ENCODE measurements at regions not wholly inside any gene's neighbourhood (a gene's known extent, or its start where the extent isn't known, plus 50 kb on each side); places are given as distances from the start of the nearest gene placed in this dataset.

- H3K27ac ChIP-seq (ENCODE audit: low read depth, low read length): no peak overlapping the region
- no peaks in the 10 kb centered on the region for H3K27me3 ChIP-seq (ENCODE audit: control insufficient read depth, insufficient read depth, low read length)
- H3K4me3 ChIP-seq (ENCODE audit: low read depth, low read length): no peak overlapping the region
- H3K9me3 ChIP-seq (ENCODE audit: control insufficient read depth, insufficient read depth, low read length): no peaks in the 10 kb centered on the region
- ChIA-PET POLR2A (no interaction called here), CTCF (no interaction called here)
- DNase-seq (ENCODE audit: low read depth, low spot score): no peak
- TF ChIP-seq, protein P1, sequence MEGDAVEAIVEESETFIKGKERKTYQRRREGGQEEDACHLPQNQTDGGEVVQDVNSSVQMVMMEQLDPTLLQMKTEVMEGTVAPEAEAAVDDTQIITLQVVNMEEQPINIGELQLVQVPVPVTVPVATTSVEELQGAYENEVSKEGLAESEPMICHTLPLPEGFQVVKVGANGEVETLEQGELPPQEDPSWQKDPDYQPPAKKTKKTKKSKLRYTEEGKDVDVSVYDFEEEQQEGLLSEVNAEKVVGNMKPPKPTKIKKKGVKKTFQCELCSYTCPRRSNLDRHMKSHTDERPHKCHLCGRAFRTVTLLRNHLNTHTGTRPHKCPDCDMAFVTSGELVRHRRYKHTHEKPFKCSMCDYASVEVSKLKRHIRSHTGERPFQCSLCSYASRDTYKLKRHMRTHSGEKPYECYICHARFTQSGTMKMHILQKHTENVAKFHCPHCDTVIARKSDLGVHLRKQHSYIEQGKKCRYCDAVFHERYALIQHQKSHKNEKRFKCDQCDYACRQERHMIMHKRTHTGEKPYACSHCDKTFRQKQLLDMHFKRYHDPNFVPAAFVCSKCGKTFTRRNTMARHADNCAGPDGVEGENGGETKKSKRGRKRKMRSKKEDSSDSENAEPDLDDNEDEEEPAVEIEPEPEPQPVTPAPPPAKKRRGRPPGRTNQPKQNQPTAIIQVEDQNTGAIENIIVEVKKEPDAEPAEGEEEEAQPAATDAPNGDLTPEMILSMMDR (IDR thresholded peaks at IDR 0.05; ENCODE audit: low read depth, low read length): no peak
Measured at GRCh38 chr2:51959696-51960095, 927.8 kb upstream of the NRXN1 start.

GRCh38 chr2:51953931-51954330 is 922.0 kb upstream of the NRXN1 start:
- Histone ChIP-seq H3K4me3 (ENCODE audit: low read depth, low read length) (no peak overlapping the region), H3K9me3 (ENCODE audit: control insufficient read depth, insufficient read depth, low read length) (peaks cover 14% of the 10 kb centered on the region; the same call in 1 of the 2 replicates), H3K27me3 (ENCODE audit: control insufficient read depth, insufficient read depth, low read length) (no peaks in the 10 kb centered on the region), H3K27ac (ENCODE audit: low read depth, low read length) (no peak overlapping the region)
- CTCF ChIA-PET: no interaction called here
- POLR2A ChIA-PET: no interaction called here
- TF ChIP-seq, protein P1 (IDR thresholded peaks at IDR 0.05; ENCODE audit: low read depth, low read length): no peak
- DNase-seq (ENCODE audit: low read depth, low spot score): peak; percentile 10

- H3K27me3 ChIP-seq (ENCODE audit: control insufficient read depth, insufficient read depth, low read length): no peaks in the 10 kb centered on the region
- no peak for DNase-seq (ENCODE audit: low read depth, low spot score)
- H3K4me3 ChIP-seq (ENCODE audit: low read depth, low read length): no peak overlapping the region
- H3K27ac ChIP-seq (ENCODE audit: low read depth, low read length): no peak overlapping the region
- no peaks in the 10 kb centered on the region for H3K9me3 ChIP-seq (ENCODE audit: control insufficient read depth, insufficient read depth, low read length)
- TF ChIP-seq, protein P1 (IDR thresholded peaks at IDR 0.05; ENCODE audit: low read depth, low read length): no peak
- POLR2A ChIA-PET: no interaction called here
- CTCF ChIA-PET: no interaction called here
Measured at GRCh38 chr2:51921076-51921475, 889.1 kb upstream of the NRXN1 start.

- TF ChIP-seq, protein P1 (IDR thresholded peaks at IDR 0.05; ENCODE audit: low read depth, low read length): no peak
- CTCF ChIA-PET: no interaction called here
- POLR2A ChIA-PET: no interaction called here
Measured at GRCh38 chr2:51920509-51920908, 888.6 kb upstream of the NRXN1 start.

DNA sequence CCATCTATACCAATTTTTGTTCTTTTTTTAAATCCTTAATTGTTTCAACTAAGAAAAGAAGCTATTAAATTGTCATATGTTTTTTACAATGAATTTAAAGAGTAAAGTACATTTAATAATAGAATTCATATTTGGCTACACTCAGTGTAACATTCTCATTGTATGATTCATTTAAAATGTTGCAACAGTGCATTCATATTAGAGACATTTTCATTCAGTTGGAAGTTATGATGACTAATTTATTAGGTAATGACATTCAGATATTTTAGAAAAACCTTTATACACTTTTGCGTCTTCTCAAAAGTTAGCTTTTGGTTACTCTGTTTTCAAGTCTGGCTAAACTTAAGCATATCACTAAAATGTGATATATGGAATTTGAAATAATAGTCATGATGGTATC is 887.5 kb upstream of the NRXN1 start:
- no peak overlapping the region for H3K27ac ChIP-seq (ENCODE audit: low read depth, low read length)
- H3K27me3 ChIP-seq (ENCODE audit: control insufficient read depth, insufficient read depth, low read length): no peaks in the 10 kb centered on the region
- POLR2A ChIA-PET: no interaction called here
- no peak for DNase-seq (ENCODE audit: low read depth, low spot score)
- no peaks in the 10 kb centered on the region for H3K9me3 ChIP-seq (ENCODE audit: control insufficient read depth, insufficient read depth, low read length)
- H3K4me3 ChIP-seq (ENCODE audit: low read depth, low read length): no peak overlapping the region
- CTCF ChIA-PET: no interaction called here
- TF ChIP-seq, protein P1 (IDR thresholded peaks at IDR 0.05; ENCODE audit: low read depth, low read length): no peak

More at GRCh38 chr2:51920509-51920908, 888.6 kb upstream of the NRXN1 start:
- H3K9me3 ChIP-seq (ENCODE audit: control insufficient read depth, insufficient read depth, low read length): no peaks in the 10 kb centered on the region
- H3K27ac ChIP-seq (ENCODE audit: low read depth, low read length): no peak overlapping the region
- no peak overlapping the region for H3K4me3 ChIP-seq (ENCODE audit: low read depth, low read length)
- no peaks in the 10 kb centered on the region for H3K27me3 ChIP-seq (ENCODE audit: control insufficient read depth, insufficient read depth, low read length)
- no peak for DNase-seq (ENCODE audit: low read depth, low spot score)

All from AG04450 (cell line).